HG03025 (cell line): ENCODE measurements at regions not wholly inside any gene's neighbourhood (a gene's known extent, or its start where the extent isn't known, plus 50 kb on each side); places are given as distances from the start of the nearest gene placed in this dataset.

Experiments
- ATAC-seq: cut with Tn5 transposase; IDR thresholded peaks from one replicate; pipeline ENCODE4 v1.9.1; 2021; ENCODE audit warnings: mild to moderate bottlenecking, moderate library complexity; ENCODE audit not compliant: unreplicated experiment, low FRiP score

DNA sequence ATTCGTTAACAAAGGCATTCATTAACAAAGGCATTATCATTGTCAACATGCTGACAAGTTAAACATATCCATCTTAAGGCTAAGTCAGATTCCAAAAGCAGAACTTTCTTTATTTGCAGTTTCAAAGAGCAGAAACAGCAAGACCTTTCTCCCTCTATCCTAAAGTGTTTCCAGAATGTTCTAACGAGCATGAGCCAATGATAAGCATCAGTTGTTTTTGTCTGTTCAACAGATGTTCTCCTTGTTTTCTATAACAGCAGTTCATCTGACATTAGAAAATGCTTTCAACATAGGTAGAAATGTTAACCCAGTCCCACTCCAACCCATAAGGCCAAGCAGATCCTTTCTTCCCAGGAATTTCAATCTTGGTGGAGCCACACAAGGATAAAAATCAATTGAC lies 77.6 kb upstream of the POMGNT2 start:
- ATAC-seq, result no peak

DNA sequence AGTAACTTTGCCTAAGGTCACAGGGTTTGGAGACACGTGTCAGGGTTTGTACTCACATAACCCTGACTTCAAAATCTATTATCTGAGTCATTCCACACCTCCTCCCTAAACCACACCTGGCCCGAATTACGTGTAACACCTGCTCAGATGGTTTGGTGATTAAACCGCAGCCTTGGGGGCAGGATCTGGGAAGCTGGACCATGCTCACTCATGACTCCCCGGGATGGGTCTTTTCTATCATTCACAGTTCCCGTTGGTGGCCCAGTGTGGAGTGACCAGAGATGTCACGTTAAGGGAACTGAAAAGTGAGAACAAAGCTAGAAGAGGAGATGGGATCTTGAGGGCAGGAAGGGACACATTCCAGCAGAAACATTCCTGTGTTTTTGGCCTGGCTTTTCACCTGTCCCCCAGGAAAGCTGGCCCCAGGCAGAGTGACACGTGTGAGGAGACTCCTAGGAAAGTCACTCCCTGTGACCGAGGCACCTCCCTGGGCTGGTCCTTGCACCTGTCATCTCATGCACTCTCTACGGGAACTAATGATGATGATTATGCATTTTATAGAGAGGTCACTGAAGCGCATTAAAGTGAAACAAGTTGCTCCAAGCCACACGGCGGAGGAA lies 75.4 kb upstream of the POMGNT2 start:
- peak; percentile 43 for ATAC-seq

DNA sequence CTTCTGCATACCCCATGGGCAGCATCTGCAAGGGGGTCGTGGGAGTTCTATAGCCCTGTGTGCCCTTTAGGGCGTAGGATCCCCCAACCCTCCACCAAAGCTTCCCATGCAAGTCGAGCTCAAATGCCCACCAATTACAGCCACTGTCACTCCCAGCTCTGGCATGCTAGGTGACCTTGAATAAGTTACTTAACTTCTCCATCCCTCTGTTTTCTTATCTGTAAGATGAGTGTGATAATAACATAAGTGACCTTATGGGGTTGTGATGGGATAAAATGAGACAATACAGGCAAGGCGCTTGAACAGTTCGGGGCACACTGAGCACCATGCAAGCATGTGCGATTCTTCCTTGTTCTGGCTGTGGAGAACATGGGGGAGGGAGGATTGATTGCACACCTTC lies 74.8 kb upstream of the POMGNT2 start:
- ATAC-seq, result no peak

DNA sequence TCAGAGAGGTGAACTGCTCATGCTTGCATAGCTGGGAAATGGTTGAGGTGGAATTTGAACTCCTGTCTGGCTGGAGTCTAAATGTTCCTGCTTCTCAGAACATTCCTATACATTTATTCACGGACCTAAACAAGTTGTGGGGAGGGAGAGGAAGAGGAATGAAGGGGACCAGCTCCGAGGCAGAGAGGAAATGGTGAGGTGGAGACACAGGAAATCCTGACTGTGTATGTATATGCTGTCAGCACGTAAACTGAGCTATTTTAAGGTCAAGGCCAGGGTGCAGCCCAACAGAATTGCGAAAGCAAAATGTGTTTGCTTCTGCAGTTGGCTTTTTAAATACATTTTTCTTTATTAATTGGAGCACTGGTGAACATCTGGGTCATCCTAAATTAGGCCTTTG lies 74.1 kb upstream of the POMGNT2 start:
- peak; percentile 54 for ATAC-seq

DNA sequence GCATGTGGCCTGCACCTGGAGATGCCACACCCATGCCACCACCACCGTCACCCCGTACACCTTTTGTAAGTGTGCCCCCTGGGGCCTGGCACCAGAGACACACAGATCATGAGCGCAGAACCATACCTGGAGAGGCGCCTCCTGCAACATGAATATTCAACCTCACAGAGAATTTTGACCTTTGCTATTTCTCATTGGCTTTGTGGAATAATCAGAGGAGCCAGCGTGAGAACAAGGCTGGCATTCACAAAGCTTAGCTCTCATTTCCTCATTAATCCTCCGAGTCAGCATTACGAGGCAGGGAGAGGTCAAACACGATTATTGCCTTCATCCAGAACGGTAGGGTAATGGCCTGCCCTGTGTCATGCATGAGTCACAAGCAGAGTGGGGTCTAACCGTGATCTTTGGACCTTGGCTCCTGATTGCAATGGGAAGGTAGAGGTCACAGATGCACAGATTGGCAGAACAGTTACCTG lies 73.0 kb upstream of the POMGNT2 start:
- no peak for ATAC-seq

DNA sequence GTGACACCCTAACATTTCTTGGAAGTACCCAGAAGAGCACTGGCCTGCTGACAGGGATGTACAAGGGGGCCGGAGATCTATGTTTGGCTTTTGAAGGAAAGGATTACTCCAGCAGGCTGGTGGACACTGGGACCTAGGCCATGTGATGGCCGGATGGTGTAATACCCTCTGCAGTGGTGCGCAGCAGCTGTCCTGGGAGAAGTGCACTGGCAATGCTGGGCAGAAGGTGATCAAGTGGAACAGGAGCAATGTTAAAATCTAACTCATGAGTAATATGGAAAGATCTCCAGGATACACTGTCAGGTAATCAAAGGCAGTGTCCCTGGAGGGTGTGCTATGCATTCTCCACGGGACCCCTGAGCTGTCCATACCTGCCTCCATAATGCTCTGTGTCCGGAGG lies 71.2 kb upstream of the POMGNT2 start:
- ATAC-seq, result no peak

DNA sequence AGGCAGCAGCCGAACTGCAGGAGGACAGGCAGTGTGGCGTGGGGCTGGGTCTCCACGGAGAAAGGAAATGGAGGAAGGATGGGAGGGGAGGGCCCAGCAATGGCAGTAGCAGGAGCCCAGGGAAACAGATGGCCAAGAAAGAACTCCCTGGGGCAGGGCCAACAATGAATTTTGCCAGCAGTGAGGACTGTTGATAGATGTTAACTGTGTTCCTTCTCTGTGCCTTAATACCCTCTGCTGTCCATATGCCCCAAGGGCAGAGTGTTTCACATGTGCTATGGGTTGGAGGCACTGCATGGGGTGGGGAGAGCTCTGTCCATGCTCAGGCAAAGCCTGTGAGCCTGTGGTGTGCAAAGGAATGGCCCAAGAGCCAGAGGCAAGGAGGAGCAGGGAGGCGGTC lies 70.8 kb upstream of the POMGNT2 start:
- no peak for ATAC-seq

DNA sequence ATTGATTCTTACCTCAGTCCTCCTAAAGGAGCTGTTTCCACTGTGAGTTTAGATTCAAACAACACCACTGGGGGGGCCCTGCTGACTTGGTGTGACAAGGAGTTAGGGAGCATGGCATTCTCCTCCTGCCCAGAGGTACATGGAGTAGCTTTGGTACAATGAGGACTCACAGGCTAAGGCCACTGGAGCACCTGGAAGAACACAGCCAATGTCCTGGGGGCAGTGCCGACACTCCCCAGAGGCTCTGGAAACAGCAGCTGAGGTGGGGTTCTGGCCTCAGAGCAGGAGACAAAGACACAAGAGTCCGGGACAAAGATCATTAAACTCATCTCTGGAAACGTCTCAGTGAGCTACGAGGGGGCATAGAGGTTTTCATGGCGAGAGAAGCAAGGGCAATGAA lies 69.7 kb upstream of the POMGNT2 start:
- no peak for ATAC-seq

DNA sequence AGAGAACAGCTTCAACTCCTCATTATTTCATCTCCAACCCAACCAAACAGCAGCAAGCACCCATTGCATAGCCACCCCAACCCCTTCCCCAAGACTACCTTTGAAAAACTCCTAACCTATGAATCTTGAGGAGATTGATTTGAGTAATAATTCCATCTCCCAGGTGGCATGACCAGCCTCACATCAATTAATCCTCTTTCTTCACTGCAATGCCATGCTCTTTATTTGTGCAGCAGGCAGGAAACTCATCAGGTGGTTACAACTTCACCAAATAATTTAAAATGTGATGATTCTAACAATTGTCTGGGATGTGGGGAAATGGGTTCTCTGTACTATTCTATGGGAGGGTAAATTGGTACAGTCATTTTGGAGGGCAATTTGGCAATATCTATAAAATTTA lies 68.1 kb upstream of the POMGNT2 start:
- no peak for ATAC-seq

DNA sequence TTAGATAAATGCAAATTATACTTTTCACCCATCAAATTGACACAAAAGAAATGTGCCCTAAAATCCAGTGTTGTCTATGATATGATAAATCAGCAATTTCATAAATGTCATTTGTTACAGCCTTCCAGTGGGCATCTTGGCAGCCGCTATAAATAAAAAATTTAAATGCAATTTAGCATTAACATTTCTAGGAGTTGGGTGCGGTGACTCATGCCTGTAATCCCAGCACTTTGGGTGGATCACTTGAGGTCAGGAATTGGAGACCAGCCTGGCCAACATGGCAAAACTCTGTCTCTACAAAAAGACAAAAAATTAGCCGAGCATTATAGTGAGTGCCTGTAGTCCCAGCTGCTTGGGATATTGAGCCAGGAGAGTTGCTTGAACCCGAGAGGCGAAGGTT lies 65.9 kb upstream of the POMGNT2 start:
- no peak for ATAC-seq

DNA sequence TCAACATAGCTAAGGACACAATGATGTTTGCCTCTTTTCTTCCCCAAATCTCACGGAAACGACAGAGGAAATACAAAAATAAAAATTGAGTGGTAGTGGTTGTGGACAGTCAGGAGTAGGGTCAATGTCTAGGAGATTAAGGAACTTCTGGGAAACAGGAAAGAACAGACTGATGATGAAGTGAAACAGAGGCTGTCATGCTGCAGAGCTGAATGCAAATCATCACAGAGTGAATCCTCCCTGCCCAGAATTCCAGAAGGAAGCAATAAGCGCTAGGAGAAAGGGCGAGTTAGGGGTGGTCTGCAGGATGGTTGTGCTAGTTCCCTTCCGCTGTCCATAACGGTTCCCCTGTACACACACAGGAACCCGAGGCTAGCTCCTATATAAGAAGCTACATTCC lies 64.7 kb upstream of the POMGNT2 start:
- no peak for ATAC-seq

DNA sequence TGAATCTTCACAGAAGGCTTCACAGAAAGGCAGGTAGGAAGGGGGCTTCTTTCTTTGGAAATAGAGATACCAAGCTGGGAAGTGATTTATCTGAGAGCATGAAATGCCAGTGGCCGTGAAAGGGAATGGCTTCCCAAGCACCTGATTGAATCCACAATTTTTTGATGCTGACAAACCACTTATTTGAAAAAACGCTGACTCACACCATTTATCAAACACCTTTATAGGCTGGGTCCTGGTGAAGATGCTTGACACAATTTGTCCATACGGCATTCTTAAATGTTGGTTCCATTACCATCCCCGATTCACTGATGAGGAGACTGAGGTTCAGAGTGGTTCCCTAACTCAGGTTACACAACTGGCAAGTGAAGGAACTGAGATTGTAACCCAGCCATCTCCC lies 64.1 kb upstream of the POMGNT2 start:
- no peak for ATAC-seq

DNA sequence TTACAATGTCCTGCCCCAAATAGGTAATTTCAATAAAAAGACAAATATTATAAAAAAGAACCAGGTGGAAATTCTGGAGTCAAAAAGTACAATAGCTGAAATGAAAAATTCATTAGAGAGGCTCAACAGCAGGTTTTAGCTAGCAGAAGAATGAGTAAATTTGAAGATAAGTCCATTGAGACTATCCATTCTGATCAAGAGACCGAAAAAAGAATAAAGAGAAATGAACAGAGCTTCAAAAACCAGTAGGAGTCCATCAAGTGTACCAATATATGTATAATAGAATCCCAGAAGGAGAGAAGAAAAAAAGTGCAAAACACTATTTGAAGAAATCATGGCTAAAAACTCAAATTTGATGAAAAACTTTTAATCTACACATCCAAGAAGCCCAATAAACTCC lies 60.5 kb upstream of the POMGNT2 start:
- no peak for ATAC-seq

DNA sequence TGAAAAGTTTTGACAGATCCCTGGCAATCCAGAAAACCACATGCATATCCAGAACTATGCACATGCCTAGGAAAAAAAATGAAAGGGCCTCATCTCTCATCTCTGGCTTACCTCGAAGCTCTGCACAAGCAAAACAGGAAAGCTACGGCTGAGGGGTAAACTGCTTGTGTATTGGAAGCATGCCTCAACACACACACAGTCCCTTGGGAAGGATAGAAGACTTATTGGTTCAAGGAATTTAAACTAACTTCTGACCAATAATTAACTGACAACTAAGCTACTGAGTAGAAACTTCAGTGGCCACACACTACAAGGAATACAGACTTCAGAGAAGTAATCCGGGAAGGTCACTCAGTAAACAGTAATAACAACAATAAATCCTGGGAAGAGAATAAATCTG lies 59.9 kb upstream of the POMGNT2 start:
- ATAC-seq, result no peak

DNA sequence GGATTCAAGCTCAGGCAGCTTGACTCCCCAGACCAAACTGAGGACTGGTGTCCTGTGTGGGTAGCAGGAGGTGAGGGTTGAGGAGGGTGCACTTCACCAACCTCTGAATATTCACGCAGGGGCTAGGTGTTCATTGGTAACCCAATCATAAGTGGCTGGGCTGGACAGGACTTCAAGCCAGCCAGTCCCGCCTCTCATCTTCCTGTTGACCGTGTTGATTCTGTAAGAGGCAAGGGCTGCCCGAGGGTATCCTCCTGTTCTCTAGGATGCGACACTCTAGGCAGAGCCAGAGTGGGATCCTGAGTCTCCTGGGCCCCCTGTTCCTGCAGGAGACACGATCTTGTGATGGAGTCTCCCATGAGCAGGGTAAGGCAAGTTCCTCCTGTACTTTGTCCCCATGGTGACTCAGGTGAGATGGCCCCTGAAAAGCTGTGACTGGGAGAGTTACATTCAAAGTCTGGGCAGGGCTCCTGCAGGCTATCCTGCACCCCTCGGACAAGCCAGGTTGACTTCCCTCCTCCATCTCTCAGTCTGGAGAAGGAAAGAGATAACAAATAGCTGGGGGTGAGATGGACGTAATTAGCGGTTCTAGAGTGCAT lies 58.1 kb upstream of the POMGNT2 start:
- no peak for ATAC-seq

DNA sequence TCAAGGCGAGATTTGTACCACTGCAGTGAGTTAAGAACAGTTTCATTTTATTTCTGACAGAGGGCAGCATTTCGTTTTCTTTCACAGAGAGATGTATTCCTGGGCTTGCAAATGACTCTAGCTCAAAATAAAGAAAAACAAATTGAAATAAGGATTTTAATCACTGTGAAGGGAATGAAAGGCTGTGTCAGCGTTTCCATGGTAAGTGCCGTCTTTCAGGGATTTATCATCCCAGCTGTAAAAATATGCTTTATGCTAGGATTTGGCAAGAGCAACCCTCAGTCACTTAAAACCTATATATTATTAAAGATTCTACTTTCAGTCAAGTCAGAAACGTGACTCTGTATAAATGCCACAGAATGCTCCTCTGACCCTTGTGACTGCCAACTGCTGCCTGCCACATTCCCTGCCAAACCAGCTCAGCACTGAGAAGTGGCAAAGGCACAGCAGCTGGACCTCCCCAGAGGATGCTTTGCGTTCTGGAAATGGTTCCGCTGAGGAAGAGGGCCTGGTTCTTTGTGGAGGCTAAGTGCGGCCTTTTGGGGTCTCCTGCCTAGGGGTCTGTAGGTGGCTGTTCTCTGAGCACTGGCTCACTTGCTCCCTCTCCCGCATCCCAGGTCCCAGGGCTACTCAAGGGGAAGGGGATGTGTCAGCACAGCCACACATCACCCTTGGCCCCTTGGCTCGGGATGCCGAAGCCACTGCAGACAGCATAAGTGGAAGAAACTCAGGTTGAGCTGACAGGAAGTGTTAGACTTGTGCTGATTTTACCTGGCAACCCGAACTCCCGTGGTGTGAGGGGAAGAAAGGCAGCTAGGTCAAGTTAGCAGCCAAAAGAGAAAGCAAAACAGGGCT lies 56.6 kb upstream of the POMGNT2 start:
- no peak for ATAC-seq

DNA sequence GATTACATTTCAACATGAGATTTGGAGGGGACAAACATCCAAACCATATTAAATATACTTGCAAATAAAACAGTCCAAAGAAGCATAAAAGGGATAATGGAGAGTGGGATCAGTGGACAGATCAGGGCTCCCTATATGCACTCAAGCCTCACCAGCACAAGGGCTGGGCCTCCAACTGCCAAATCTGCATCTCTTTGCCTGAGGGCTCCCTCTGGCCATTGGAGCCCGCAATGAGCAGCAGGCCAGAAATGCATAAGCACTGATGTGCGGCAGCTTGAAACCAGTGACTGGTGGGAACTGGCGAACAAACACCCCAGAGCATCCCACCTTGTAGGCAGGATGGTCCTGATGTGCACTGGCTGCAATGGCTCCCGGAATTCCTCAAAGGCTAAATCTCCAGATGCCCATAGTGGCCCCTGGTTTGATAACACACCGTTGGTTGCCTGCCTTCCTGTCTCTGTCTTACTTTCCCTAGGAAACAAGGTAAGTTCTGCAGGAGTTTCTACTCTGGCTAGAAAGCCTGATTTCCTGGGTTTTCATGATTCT lies 55.9 kb upstream of the POMGNT2 start:
- no peak for ATAC-seq

DNA sequence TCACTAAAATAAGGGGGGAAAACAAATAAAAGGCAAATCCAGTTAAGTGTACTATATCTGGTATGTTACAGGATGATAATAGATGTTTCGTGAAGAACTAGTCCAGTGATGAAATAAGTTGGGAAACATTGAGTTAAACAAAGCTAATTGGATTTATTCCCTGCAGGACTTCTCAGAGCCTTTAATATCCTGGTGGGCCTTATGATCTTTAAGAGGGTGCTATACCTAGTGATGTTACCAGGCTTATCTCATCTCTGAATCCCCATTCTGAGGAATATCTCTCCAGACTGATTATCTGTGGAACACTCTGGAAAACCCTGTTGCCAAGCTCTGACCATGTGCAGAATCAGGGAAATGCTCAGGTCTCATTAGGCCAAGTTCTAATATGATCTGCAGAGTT lies 54.8 kb upstream of the POMGNT2 start:
- ATAC-seq, result no peak

DNA sequence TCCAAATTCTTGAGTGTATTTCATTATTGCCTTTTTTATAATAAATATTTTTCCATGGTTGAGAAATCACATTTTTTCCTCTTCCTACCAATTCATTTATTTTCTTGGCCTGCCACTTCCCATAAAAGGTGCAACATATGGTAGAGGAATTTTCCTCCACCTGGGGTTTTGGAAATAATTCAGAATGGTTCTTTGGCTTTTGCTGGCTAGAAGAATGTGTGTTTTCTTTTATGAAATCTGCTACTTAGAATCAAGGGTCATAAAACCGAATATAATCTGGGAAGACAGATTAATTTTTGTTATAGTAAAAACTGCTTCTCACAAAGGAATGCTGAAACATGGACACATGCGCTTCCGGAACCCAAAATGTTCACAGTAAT lies 54.0 kb upstream of the POMGNT2 start:
- no peak for ATAC-seq

DNA sequence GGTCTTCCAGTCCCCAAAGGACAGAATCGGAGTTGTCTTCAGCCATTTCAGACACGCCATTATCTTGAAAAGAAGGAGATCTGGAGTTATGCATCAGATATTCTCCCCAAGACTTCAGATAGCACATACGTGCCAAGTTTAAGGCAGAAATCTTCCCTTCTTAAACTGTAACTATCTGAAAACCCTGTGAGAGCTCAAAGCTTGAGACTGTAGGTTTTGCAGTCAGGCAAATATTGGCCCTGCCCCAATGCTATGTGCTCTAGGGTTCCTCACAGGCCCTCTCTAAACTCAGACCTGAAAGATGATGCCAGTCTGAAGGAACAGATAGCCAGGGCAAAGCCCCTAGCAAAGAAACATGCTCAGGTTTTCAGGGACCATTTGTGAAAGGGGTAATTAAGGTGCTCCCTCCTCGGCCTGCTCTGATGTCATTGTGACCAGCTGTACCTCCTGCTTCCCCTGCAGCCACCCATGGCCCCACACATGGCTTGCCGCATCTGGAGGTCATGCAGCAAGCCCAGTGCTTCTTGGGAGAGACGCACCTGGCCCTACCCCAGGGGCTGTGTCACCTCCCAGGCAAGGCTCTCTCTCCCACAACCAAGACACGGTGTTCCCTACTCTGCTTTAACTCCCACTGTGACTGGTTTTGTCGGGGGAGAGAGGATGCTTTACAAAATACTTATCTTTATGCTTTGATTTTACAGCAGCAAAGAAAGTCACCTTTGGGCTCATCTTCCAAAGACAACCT lies 53.4 kb upstream of the POMGNT2 start:
- no peak for ATAC-seq
